ENCODE measurements at regions not wholly inside any gene's neighbourhood (a gene's known extent, or its start where the extent isn't known, plus 50 kb on each side); places are given as distances from the start of the nearest gene placed in this dataset.

- Histone ChIP-seq H3K9me3 (no peaks in the 10 kb centered on the region), H3K36me3 (replicated peaks) (no peaks in the 10 kb centered on the region), H3K4me1 (no peaks in the 10 kb centered on the region), H3K4me3 (no peak overlapping the region), H3K27me3 (ENCODE audit: low read depth) (no peaks in the 10 kb centered on the region)
- in situ Hi-C loops (cut with MboI; ENCODE audit: low sequenced_read_pairs): no loop called here
- DNase-seq (ENCODE audit: low spot score in 2 of 2): no peak
Measured at GRCh38 chrX:80602036-80602860, 182.0 kb downstream of the TENT5D start.
